B cell (primary cell): ENCODE measurements at regions not wholly inside any gene's neighbourhood (a gene's known extent, or its start where the extent isn't known, plus 50 kb on each side); places are given as distances from the start of the nearest gene placed in this dataset.

Experiments
- EZH2 ChIP-seq: IDR thresholded peaks from 2 replicates; pipeline ENCODE4 v1.6.1; 2012; ENCODE audit warnings: borderline replicate concordance, low read depth, mild to moderate bottlenecking, moderate library complexity, low read length; ENCODE audit not compliant: insufficient read depth, poor library complexity, severe bottlenecking
- TF ChIP-seq, protein P1 (sequence below): fragments of 200-600 bp; IDR thresholded peaks from one replicate; pipeline ENCODE4 v1.8.0; 2022; ENCODE audit warnings: antibody characterized with exemption, mild to moderate bottlenecking

DNA sequence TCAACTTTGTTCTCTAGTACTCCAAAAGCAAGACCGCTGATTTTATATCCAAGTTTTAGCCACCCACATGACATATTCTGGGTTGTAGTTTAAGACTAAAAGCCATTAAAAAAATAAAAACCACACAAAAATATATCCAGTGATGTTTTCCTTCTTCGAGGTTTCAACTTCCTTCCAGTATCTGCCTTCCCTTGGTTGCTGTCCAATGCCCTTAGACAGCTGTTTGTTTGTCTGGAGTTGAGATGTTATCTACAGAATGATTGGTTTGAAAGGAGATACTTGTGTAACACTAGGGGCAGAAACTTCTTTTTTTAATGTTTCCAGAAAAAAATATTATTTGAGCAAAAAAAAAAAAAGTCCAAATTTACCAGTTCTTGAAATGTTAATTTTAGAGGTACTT is 591.5 kb upstream of the PCDH9 start:
- TF ChIP-seq, protein P1, sequence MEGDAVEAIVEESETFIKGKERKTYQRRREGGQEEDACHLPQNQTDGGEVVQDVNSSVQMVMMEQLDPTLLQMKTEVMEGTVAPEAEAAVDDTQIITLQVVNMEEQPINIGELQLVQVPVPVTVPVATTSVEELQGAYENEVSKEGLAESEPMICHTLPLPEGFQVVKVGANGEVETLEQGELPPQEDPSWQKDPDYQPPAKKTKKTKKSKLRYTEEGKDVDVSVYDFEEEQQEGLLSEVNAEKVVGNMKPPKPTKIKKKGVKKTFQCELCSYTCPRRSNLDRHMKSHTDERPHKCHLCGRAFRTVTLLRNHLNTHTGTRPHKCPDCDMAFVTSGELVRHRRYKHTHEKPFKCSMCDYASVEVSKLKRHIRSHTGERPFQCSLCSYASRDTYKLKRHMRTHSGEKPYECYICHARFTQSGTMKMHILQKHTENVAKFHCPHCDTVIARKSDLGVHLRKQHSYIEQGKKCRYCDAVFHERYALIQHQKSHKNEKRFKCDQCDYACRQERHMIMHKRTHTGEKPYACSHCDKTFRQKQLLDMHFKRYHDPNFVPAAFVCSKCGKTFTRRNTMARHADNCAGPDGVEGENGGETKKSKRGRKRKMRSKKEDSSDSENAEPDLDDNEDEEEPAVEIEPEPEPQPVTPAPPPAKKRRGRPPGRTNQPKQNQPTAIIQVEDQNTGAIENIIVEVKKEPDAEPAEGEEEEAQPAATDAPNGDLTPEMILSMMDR: no peak
- no peak for TF ChIP-seq EZH2
